SK-N-DZ (cell line): ENCODE measurements at regions not wholly inside any gene's neighbourhood (a gene's known extent, or its start where the extent isn't known, plus 50 kb on each side); places are given as distances from the start of the nearest gene placed in this dataset.
"Not testable (repeated sequence)": the region's sequence is repeated elsewhere in the genome, so short reads cannot be mapped to it uniquely, and the experiment has no call there.

ENCODE experiments used
- DNase-seq: peaks from one replicate; pipeline ENCODE4 v3.0.0-alpha.2; 2015; ENCODE audit warnings: low spot score

DNA sequence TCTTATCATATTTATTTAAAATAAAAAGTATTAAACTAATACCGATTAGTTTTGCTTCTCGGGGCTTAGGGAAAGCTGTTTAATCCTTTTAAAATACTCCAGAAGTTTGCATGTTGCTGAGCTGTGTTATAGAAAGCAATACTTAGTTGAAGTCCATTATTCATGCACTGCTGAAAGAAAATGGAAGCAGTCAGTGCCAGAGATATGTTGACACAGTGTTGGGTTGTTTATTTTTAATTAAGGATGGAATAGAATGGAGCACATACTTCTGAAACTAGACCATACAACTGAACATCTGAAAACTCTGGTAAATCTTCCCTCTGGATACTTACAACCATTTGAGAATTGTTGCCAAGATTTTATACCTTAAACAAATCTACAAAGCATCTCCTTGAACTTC, 282.7 kb upstream of the CCDC179 start:
- no peak for DNase-seq

DNA sequence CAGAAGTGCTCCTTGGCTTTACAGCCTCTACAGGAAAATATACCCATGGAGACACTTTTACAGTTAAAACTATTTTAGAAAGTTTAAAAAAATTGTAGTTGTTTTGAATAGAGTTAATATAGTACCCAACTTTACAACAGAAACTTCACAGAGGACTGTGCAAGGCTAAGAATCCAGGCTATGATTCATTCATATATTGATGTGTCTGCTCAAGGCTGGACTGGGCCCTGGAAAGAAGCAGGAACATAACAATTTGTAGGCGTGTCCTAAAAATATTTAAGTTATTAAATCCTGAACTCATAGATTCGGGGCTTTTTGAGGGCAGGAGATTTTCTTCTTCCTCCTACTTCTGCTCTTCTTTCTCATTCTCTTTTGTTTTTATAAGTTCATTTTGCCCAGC, 291.5 kb upstream of the CCDC179 start:
- DNase-seq: no peak

GRCh38 chr11:23155503-23155902, 295.2 kb upstream of the CCDC179 start:
- no peak for DNase-seq

- DNase-seq: no peak
Observed at GRCh38 chr11:23164022-23164421, 303.7 kb upstream of the CCDC179 start.

DNA sequence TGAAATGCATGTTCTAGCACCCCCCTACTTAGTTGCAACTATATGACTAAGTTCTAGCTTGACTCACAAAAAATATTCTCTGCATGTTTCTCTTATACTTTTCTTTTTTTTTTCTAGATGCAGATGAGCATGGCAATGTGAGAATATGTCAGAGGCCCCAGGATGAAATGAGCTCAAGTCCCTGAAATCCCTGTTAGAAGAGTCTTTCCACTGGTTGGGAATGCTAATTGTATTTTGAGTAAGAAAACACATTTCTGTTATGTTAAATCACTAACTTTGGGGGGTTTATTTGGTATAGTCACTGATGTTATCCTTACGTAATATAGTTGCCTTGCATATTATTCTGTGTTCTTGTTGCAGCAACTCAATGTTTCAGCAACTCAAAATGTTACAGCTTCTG, 306.1 kb upstream of the CCDC179 start:
- no peak for DNase-seq

- no peak for DNase-seq
Observed at GRCh38 chr11:23179609-23180008, 319.3 kb upstream of the CCDC179 start.

DNA sequence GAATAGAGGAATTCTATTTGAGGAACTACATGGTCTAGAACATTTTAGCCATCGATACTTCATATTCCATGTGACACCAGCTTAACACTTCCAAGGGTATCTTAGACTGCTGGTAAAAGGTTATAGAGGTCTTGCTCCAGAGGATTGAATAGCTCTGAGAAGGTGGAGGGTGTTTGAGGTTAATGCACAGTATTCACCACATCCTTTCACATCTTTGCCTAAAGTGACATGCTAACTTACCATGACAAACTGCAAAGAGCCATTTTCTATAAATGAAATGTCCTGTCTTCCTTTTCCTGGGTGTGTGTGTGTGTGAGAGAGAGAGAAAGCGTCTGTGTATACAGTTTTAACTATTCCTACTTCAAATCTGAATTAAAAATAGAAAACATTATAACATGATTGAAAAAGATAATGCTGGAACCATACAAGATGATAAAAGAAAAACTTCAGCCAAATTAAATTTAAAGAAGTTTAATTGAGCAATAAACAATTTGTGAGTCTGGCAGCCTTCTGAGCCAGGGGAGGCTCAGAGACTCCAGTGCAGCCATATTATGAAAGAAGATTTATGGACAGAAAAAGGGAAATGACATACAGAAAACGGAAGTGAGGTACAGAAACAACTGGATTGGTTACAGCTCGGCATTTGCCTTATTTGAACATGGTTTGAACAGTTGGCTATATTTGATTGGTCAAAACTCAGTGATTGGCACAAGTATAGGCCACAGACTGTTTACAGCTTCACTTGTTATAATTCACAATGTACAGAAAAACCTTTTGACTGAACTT, 320.9 kb upstream of the CCDC179 start:
- no peak for DNase-seq

- DNase-seq: no peak
Observed at GRCh38 chr11:23192256-23192655, 332.0 kb upstream of the CCDC179 start.

- DNase-seq: no peak
Observed at GRCh38 chr11:23201936-23202522, 341.8 kb upstream of the CCDC179 start.

DNA sequence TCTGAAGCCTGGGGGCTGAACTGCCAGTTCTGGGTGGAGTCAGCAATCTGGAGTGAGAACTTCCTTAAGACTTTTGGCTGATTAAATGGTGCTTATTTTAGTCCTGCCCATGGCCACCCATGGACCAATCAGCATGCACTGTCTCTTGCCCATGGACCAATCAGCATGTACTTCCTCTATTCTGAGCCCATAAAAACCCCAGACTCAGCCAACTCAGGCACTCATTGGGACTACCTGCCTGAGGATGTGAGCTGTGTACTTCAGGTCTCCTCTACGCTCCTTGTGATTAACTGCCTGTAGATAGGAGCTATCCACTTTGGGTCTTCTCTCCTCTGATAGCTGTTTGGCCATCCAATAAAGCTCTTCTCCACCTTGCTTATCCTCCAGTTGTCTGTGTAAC, 342.3 kb upstream of the CCDC179 start:
- DNase-seq: no peak

- DNase-seq: no peak
Observed at GRCh38 chr11:23205156-23205871, 345.0 kb upstream of the CCDC179 start.

GRCh38 chr11:23206741-23207336, 346.6 kb upstream of the CCDC179 start:
- no peak for DNase-seq

DNA sequence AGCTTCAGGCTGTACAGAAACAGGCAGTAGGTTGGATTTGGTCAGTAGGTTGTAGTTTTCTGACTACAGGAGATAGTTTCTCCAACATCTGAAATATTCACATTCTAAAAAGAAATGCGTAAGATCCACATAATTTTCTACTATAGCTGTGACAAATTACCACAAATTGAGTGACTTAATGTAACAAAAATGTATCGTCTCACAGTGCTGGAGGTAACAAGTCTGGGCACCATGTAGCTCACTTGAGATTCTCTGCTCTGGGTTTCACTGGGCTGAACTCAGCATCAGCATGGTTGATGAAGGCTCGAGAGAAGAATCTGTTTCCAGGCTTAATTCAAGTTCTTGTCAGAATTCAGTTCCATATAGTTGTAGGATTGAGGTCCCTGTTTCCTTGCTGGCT, 350.9 kb upstream of the CCDC179 start:
- no peak for DNase-seq

GRCh38 chr11:23212807-23213206, 352.5 kb upstream of the CCDC179 start:
- no peak for DNase-seq

- no peak for DNase-seq
Observed at GRCh38 chr11:23217072-23217471, 356.8 kb upstream of the CCDC179 start.

DNA sequence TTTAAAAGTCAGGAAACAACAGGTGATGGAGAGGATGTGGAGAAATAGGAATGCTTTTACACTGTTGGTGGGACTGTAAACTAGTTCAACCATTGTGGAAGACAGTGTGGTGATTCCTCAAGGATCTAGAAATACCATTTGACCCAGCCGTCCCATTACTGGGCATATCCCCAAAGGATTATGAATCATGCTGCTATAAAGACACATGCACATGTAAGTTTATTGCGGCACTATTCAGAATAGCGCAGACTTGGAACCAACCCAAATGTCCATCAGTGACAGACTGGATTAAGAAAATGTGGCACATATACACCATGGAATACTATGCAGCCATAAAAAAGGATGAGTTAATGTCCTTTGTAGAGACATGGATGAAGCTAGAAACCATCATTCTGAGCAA, 359.8 kb upstream of the CCDC179 start:
- not testable (repeated sequence) for DNase-seq

DNA sequence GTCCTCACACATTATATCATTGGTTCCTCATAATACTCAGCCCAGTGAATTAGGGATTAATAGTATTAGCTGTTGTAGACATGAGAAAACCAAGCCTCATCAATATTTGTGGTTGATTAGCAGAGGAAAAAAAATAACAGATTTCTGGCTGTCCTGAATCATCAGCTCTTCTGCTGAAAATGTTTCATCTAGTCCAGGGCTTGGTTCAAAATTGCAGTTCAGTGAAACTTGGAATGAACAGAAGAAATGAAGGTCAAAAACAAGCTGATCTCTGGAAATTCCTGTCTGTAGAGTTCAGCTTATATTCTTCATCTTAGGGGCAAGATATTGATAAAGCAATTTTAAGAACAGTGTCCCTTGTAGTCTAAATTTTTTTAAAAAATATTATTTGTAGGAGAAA, 361.1 kb upstream of the CCDC179 start:
- no peak for DNase-seq

DNA sequence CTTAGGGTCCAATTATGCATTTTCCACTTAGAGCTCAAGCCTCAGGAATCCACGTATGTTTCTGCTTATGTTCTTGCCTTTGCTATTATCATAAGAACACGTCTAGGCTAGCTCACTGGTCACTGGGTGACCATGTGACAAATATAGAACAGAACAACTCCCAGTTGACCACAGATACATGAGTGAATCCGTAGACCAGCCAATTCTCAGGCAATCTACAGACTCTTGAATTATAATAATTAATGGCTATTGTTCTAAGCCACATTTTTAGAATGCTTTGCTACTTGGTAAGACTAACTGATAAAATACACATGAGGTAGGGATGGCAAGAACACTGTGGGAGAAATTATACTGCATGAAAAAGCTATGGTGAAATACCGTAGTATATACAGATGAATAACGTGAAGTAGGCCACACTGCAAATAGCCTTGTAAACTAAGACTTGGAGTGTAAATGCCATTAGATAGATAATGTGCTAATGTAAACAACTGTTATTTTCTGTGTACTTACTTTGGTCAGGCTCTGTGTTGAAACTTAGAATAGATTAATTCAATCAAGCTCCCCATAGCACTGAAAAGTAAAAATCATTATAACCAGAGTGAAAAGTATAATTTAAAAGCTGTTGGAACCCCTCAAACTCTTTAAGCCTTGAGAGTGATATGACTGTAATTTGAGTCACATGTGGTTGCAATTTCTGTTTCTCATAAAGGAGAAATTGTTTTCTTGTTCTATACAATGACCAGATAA, 366.2 kb upstream of the CCDC179 start:
- DNase-seq: no peak

DNA sequence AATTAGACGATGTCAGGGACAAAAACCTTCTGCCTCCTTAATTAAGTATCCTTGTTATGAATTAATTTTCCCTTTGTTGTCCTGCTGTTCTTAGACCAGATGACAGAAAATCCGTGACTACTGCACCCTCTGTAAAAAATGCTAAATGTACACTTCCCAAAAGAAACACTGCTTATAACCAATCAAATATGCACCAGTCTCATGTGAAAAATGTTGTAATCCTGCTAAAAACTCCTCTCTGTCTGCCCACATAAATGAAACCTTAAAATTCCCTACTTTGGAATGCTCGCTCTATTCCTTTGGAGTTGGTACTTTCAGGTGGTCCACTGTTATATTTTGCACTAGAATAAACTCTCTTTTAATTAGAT, 366.8 kb upstream of the CCDC179 start:
- no peak for DNase-seq

DNA sequence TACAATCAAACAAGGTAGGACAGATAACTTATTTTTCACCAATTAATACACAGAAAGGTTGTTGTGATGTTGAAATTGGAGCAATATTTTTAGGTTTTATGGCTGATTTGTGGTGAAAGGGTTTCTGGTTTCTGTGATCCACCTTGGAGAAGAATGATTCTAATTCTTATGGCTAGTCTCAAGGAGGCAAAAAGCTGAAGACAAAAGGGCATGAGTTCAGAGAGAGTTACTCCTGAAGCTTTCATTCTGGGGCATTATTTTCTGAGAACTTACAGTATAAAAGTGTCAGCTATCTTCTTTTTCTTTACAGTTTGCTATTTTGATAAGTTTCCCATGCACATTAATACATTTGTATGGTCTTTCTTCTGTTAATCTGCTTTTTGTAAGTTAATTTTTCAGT, 372.4 kb upstream of the CCDC179 start:
- DNase-seq: no peak

- no peak for DNase-seq
Observed at GRCh38 chr11:23233075-23233474, 372.8 kb upstream of the CCDC179 start.
